H1 (cell line): ENCODE measurements at regions not wholly inside any gene's neighbourhood (a gene's known extent, or its start where the extent isn't known, plus 50 kb on each side); places are given as distances from the start of the nearest gene placed in this dataset.

ENCODE experiments used
- ATF3 ChIP-seq: IDR thresholded peaks from 2 replicates; pipeline ENCODE4 v1.6.1; 2011; ENCODE audit warnings: low read depth, mild to moderate bottlenecking, low read length; ENCODE audit not compliant: insufficient read depth
- CTCF ChIP-seq, 3 experiments: IDR thresholded peaks; 1 replicate in 2 of 3; 2 replicates in 1 of 3; pipeline versions ENCODE4 v1.5.1 to v1.6.1; 2011; ENCODE audit warnings: low read length in 3 of 3, mild to moderate bottlenecking in 3 of 3, inconsistent platforms in 2 of 3, low read depth in 1 of 3, moderate library complexity in 1 of 3; ENCODE audit not compliant: insufficient read depth in 1 of 3; ENCODE audit errors: control extremely low read depth in 1 of 3
- JUN ChIP-seq: IDR thresholded peaks from 2 replicates; pipeline ENCODE4 v1.6.1; 2011; ENCODE audit warnings: low read depth, mild to moderate bottlenecking, improper control_type of control experiment, low read length
- POLR2A ChIP-seq, 2 experiments: IDR thresholded peaks; 1 replicate in 1 of 2; 2 replicates in 1 of 2; pipeline ENCODE4 v1.6.1; 2011; ENCODE audit warnings: low read depth in 2 of 2, low read length in 2 of 2, mild to moderate bottlenecking in 2 of 2; ENCODE audit errors: control extremely low read depth in 1 of 2
- RAD21 ChIP-seq, 2 experiments: IDR thresholded peaks in 1 of 2; conservative IDR thresholded peaks in 1 of 2; 2 replicates each; pipeline ENCODE4 v1.6.1; 2011; ENCODE audit warnings: low read depth in 2 of 2, low read length in 2 of 2, improper control_type of control experiment in 1 of 2, inconsistent platforms in 1 of 2, mild to moderate bottlenecking in 1 of 2, moderate library complexity in 1 of 2
- SAP30 ChIP-seq: fragments of 300-600 bp; sonication (generic); IDR thresholded peaks from 2 replicates; pipeline ENCODE4 v1.7.1; 2012; ENCODE audit warnings: low read length, moderate library complexity, mild to moderate bottlenecking, inconsistent platforms; ENCODE audit not compliant: insufficient read depth, insufficient replicate concordance
- ZNF274 ChIP-seq: IDR thresholded peaks from 2 replicates; pipeline ENCODE4 v1.7.0; 2012; ENCODE audit warnings: low read length, borderline replicate concordance; ENCODE audit errors: extremely low read depth

- TF ChIP-seq RAD21 (IDR thresholded peaks at IDR 0.05 in 1 of 2, conservative IDR thresholded peaks at IDR 0.05 in 1 of 2; ENCODE audit: low read depth in 2 of 2, low read length in 2 of 2) (no peak), POLR2A (IDR thresholded peaks at IDR 0.05; ENCODE audit: control extremely low read depth in 1 of 2, low read depth in 2 of 2, low read length in 2 of 2) (no peak), CTCF (IDR thresholded peaks at IDR 0.05; ENCODE audit: control extremely low read depth in 1 of 3, insufficient read depth in 1 of 3, low read depth in 1 of 3, low read length in 3 of 3) (no peak), ATF3 (no peak), JUN (no peak), ZNF274 (no peak), SAP30 (no peak)
Measured at GRCh38 chr13:50107205-50107604, 92.0 kb downstream of the KCNRG start.
